Upper lobe of right lung (tissue), 1 donor: ENCODE measurements at regions not wholly inside any gene's neighbourhood (a gene's known extent, or its start where the extent isn't known, plus 50 kb on each side); places are given as distances from the start of the nearest gene placed in this dataset.
"Not testable (repeated sequence)": the region's sequence is repeated elsewhere in the genome, so short reads cannot be mapped to it uniquely, and the experiment has no call there.

Experiments
- ATAC-seq: fragments of 200-7000 bp; cut with Tn5 transposase; one replicate; pipeline ENCODE4 v1.9.1; 2020; ENCODE audit warnings: mild to moderate bottlenecking, moderate library complexity
- DNase-seq: peaks from one replicate; pipeline ENCODE4 v3.0.0-alpha.2; 2020
- H3K27ac ChIP-seq: fragments of 200-600 bp; one replicate; pipeline ENCODE4 v1.8.0; 2022
- H3K27me3 ChIP-seq: fragments of 200-600 bp; one replicate; pipeline ENCODE4 v1.8.0; 2022; ENCODE audit warnings: mild to moderate bottlenecking
- H3K36me3 ChIP-seq: fragments of 200-600 bp; one replicate; pipeline ENCODE4 v1.8.0; 2022
- H3K4me1 ChIP-seq: fragments of 200-600 bp; one replicate; pipeline ENCODE4 v1.8.0; 2022
- H3K4me3 ChIP-seq: fragments of 200-600 bp; one replicate; pipeline ENCODE4 v1.8.0; 2022; ENCODE audit warnings: mild to moderate bottlenecking
- H3K9me3 ChIP-seq: fragments of 200-600 bp; one replicate; pipeline ENCODE4 v1.8.0; 2022
- intact Hi-C: fragments of 100-400 bp; cut with DNase I; formaldehyde crosslinking; loops from one replicate; pipeline ENCODE4 v1.11.0; 2022
- TF ChIP-seq, protein P1 (sequence below): fragments of 200-600 bp; IDR thresholded peaks from one replicate; pipeline ENCODE4 v1.8.0; 2022; ENCODE audit warnings: antibody characterized with exemption
- donor health status: DM: no; HTN: yes; CAD: no; lungs with severe emphysema.

DNA sequence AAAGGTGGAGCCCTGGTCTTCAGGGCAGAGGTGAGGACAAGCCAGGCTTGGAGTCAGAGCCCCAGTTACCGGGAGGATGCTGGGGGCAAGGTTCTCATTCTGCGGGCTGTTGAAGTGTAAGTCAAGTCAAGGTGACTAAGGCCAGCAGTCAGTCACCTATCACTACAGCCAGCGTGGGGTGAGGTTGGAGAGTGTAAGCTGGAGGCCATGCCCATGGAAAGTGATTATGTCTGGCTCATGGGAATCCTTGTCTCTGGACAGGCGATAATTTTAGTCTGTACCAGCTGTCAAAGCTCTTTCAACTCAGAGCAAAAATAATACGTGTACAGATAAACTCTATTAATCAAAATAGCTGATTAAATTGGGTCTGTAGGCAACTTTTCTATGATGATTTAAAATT lies 143.1 kb downstream of the NR2F2 start:
- no peak overlapping the region for H3K27ac ChIP-seq
- H3K27me3 ChIP-seq = peaks cover 17% of the 10 kb centered on the region
- ATAC-seq (no peak), DNase-seq (no peak)
- intact Hi-C loops = no loop called here
- no peaks in the 10 kb centered on the region for H3K36me3 ChIP-seq
- TF ChIP-seq, protein P1, sequence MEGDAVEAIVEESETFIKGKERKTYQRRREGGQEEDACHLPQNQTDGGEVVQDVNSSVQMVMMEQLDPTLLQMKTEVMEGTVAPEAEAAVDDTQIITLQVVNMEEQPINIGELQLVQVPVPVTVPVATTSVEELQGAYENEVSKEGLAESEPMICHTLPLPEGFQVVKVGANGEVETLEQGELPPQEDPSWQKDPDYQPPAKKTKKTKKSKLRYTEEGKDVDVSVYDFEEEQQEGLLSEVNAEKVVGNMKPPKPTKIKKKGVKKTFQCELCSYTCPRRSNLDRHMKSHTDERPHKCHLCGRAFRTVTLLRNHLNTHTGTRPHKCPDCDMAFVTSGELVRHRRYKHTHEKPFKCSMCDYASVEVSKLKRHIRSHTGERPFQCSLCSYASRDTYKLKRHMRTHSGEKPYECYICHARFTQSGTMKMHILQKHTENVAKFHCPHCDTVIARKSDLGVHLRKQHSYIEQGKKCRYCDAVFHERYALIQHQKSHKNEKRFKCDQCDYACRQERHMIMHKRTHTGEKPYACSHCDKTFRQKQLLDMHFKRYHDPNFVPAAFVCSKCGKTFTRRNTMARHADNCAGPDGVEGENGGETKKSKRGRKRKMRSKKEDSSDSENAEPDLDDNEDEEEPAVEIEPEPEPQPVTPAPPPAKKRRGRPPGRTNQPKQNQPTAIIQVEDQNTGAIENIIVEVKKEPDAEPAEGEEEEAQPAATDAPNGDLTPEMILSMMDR = no peak
- H3K4me1 ChIP-seq = no peaks in the 10 kb centered on the region
- H3K9me3 ChIP-seq = no peaks in the 10 kb centered on the region
- no peak overlapping the region for H3K4me3 ChIP-seq

DNA sequence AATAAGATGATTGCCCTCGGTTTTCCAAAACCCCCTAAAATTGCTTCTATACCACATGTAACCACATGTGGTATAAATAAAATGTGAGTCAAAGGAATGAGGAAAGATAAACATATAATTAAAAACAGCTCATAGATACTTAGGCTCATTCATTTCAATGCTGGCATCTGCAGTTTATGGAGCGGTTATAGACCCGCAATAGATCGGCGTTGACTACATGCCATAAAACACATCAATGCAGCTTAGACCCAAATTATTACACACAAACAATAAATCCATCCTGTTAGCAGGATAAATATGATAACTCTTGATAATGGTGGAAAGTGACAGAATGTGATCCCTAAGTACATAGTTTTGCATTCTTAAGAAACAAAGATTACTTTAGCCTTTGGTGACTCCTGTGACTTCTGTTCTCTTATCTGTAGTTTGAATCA lies 143.7 kb downstream of the NR2F2 start:
- no peak for DNase-seq
- Histone ChIP-seq H3K27me3 (peaks cover 12% of the 10 kb centered on the region), H3K36me3 (no peaks in the 10 kb centered on the region), H3K4me1 (no peaks in the 10 kb centered on the region), H3K27ac (no peak overlapping the region), H3K4me3 (no peak overlapping the region), H3K9me3 (no peaks in the 10 kb centered on the region)
- no peak for ATAC-seq
- intact Hi-C loops = no loop called here
- TF ChIP-seq, protein P1 = no peak

GRCh38 chr15:96477227-96477626 lies 146.7 kb downstream of the NR2F2 start:
- H3K4me3 ChIP-seq = no peak overlapping the region
- no peaks in the 10 kb centered on the region for H3K9me3 ChIP-seq
- H3K36me3 ChIP-seq = no peaks in the 10 kb centered on the region
- no peak overlapping the region for H3K27ac ChIP-seq
- no peaks in the 10 kb centered on the region for H3K4me1 ChIP-seq
- TF ChIP-seq, protein P1 = no peak
- no peak for ATAC-seq
- intact Hi-C loops = no loop called here
- no peaks in the 10 kb centered on the region for H3K27me3 ChIP-seq
- no peak for DNase-seq

- ATAC-seq, H3K4me3 ChIP-seq, intact Hi-C loops, H3K27me3 ChIP-seq, H3K9me3 ChIP-seq, H3K4me1 ChIP-seq, DNase-seq, H3K36me3 ChIP-seq, H3K27ac ChIP-seq: not testable (repeated sequence)
These were observed 153.9 kb downstream of the NR2F2 start for GRCh38 chr15:96484412-96484811.

- Histone ChIP-seq H3K4me3 (no peak overlapping the region), H3K9me3 (no peaks in the 10 kb centered on the region), H3K36me3 (no peaks in the 10 kb centered on the region), H3K27me3 (peaks cover 7% of the 10 kb centered on the region), H3K4me1 (no peaks in the 10 kb centered on the region), H3K27ac (no peak overlapping the region)
- ATAC-seq = no peak
- intact Hi-C loops = no loop called here
- TF ChIP-seq, protein P1 = no peak
- DNase-seq = no peak
These were observed 154.3 kb downstream of the NR2F2 start for GRCh38 chr15:96484830-96485229.

GRCh38 chr15:96487245-96487644 lies 156.7 kb downstream of the NR2F2 start:
- Histone ChIP-seq H3K36me3 (no peaks in the 10 kb centered on the region), H3K4me3 (no peak overlapping the region), H3K9me3 (no peaks in the 10 kb centered on the region), H3K27me3 (peaks cover 10% of the 10 kb centered on the region), H3K4me1 (no peaks in the 10 kb centered on the region), H3K27ac (no peak overlapping the region)
- TF ChIP-seq, protein P1 = no peak
- intact Hi-C loops = no loop called here
- DNase-seq (no peak), ATAC-seq (no peak)

GRCh38 chr15:96491066-96491699 lies 160.7 kb downstream of the NR2F2 start:
- H3K4me3 ChIP-seq, DNase-seq, H3K36me3 ChIP-seq, H3K27ac ChIP-seq, ATAC-seq, H3K9me3 ChIP-seq, intact Hi-C loops, H3K4me1 ChIP-seq: not testable (repeated sequence)
- peaks cover 10% of the 10 kb centered on the region for H3K27me3 ChIP-seq

DNA sequence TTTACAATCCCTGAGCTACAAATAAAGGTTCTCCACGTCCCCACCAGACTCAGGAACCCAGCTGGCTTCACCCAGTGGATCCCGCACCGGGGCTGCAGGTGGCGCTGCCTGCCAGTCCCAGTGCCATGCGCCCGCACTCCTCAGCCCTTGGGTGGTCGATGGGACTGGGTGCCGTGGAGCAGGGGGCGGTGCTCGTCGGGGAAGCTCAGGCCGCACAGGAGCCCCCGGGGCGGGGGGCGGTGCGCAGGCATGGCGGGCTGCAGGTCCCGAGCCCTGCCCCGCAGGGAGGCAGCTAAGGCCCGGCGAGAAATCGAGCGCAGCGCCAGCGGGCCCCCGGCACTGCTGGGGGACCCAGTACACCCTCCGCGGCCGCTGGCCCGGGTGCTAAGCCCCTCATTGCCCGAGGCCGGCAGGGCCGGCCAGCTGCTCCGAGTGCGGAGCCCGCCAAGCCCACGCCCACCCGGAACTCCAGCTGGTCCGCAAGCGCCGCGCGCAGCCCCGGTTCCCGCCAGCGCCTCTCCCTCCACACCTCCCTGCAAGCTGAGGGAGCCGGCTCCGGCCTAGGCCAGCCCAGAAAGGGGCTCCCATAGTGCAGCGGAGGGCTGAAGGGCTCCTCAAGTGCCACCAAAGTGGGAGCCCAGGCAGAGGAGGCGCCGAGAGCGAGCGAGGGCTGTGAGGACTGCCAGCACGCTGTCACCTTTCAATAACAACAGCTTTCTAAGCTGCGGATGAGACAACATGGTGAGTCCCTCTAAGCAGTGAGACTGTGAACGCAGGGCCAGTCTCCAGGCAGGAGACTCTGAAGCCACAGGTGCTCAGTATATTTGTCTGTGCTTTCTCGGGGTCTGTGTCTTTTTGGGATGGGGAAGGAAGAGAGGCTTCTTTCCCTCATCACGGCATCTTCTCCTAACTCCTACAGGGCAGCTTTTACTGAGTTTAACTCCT lies 161.5 kb downstream of the NR2F2 start:
- intact Hi-C loops, H3K4me1 ChIP-seq, H3K27ac ChIP-seq, ATAC-seq, H3K9me3 ChIP-seq, H3K4me3 ChIP-seq, DNase-seq, H3K36me3 ChIP-seq: not testable (repeated sequence)
- H3K27me3 ChIP-seq = peaks cover 10% of the 10 kb centered on the region
